ENCODE measurements at regions not wholly inside any gene's neighbourhood (a gene's known extent, or its start where the extent isn't known, plus 50 kb on each side); places are given as distances from the start of the nearest gene placed in this dataset.
"Not testable (repeated sequence)": the region's sequence is repeated elsewhere in the genome, so short reads cannot be mapped to it uniquely, and the experiment has no call there.

DNA sequence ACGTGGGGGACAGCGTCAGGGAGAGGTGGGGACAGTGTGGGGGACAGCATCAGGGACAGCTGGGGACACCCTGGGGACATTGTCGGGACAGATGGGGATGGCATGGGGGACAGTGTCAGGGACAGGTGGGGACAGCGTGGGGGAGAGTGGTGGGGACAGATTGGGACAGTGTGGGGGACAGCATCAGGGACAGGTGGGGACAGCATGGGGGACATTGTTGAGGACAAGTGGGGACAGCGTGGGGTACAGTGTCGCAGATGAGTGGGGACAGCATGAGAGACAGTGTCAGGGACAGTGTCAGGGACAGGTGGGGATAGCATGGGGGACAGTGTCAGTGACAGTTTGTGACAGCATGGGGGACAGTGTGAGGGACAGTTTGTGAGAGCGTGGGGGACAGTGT lies 240.9 kb downstream of the TMEM121 start:
- no peak overlapping the region for H3K27ac ChIP-seq
- no peak overlapping the region for H3K4me3 ChIP-seq
- no peaks in the 10 kb centered on the region for H3K27me3 ChIP-seq
- 85% methylated on average over 7 of the region's 7 CpGs for WGBS
- no peaks in the 10 kb centered on the region for H3K4me1 ChIP-seq
- TF ChIP-seq POLR2A (IDR thresholded peaks at IDR 0.05) = no peak
- TF ChIP-seq, protein P1, sequence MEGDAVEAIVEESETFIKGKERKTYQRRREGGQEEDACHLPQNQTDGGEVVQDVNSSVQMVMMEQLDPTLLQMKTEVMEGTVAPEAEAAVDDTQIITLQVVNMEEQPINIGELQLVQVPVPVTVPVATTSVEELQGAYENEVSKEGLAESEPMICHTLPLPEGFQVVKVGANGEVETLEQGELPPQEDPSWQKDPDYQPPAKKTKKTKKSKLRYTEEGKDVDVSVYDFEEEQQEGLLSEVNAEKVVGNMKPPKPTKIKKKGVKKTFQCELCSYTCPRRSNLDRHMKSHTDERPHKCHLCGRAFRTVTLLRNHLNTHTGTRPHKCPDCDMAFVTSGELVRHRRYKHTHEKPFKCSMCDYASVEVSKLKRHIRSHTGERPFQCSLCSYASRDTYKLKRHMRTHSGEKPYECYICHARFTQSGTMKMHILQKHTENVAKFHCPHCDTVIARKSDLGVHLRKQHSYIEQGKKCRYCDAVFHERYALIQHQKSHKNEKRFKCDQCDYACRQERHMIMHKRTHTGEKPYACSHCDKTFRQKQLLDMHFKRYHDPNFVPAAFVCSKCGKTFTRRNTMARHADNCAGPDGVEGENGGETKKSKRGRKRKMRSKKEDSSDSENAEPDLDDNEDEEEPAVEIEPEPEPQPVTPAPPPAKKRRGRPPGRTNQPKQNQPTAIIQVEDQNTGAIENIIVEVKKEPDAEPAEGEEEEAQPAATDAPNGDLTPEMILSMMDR (IDR thresholded peaks at IDR 0.05) = no peak
- TF ChIP-seq POLR2AphosphoS5 (IDR thresholded peaks at IDR 0.05) = no peak
- no peak for TF ChIP-seq EP300 (IDR thresholded peaks at IDR 0.05)
- no peaks in the 10 kb centered on the region for H3K36me3 ChIP-seq
- no peaks in the 10 kb centered on the region for H3K9me3 ChIP-seq
- peak in 1 of 2 donors; percentile 61 for DNase-seq (ENCODE audit: low spot score in 2 of 2)

DNA sequence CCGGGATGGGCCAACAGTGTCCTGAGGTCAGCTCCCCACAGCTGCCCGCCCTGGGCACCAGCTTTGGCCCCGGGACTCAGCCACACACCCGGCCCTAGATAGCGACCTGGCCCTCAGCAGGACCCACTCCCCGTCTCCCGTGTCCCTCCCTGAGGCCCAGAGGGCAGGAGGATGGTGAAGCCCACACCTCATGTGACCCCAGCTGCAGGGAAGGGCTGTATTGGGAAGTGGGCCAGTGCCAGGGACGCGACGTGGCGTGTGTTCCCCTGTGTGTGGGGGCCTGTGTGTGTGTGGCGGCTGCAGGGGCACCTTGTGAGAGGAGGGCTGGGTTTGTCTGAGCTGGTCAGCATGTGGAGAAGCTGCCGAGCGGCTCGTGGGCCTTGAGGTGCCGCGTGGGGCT lies 241.7 kb downstream of the TMEM121 start:
- not testable (repeated sequence) for H3K27me3 ChIP-seq; H3K36me3 ChIP-seq; H3K4me3 ChIP-seq; H3K9me3 ChIP-seq; H3K4me1 ChIP-seq; DNase-seq (ENCODE audit: low spot score in 2 of 2); H3K27ac ChIP-seq
- WGBS = no CpG with 5 or more reads among the region's 17 CpGs

DNA sequence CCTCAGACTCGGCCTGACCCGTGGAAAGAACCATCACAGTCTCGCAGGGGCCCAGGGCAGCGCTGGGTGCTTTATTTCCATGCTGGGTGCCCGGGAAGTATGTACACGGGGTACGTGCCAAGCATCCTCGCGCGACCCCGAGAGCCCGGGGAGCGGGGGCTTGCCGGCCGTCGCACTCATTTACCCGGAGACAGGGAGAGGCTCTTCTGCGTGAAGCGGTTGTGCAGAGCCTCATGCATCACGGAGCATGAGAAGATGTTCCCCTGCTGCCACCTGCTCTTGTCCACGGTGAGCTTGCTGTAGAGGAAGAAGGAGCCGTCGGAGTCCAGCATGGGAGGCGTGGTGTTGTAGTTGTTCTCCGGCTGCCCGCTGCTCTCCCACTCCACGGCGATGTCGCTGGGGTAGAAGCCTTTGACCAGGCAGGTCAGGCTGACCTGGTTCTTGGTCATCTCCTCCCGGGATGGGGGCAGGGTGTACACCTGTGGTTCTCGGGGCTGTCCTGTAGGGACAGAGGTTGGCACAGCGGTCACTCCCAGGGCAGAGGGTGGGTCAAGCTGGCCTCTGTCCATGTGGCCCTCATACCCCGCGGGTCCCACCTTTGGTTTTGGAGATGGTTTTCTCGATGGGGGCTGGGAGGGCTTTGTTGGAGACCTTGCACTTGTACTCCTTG lies 242.8 kb downstream of the TMEM121 start:
- H3K9me3 ChIP-seq, H3K27me3 ChIP-seq, H3K4me3 ChIP-seq, H3K27ac ChIP-seq, H3K36me3 ChIP-seq, H3K4me1 ChIP-seq: not testable (repeated sequence)
- peak in 1 of 2 donors; percentile 71 for DNase-seq (ENCODE audit: low spot score in 2 of 2)
- WGBS = 95% methylated on average over 21 of the region's 35 CpGs

DNA sequence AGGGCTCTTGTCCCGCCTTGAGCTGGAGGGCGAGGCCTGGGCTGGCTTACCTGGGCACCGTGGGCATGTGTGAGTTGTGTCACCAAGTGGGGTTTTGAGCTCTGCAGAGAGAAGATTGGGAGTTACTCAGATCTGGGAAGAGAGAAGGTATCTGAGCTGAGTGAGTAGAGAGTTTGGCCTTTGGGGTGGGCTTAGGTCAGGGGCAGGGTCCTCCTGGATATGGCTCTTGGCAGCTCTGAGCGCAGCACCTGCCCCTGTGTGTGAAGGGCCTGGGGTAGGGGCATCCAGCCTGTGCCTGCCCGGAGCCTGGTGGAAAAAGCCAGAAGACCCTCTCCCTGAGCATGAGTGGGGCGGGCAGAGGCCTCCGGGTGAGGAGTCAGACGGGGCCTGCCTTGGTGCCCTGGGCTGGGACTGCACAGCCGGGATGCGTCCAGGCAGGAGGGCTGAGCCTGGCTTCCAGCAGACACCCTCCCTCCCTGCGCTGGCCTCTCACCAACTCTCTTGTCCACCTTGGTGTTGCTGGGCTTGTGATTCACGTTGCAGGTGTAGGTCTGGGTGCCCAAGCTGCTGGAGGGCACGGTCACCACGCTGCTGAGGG lies 244.3 kb downstream of the TMEM121 start:
- H3K9me3 ChIP-seq, H3K36me3 ChIP-seq, H3K4me1 ChIP-seq, H3K27me3 ChIP-seq, H3K27ac ChIP-seq, H3K4me3 ChIP-seq: not testable (repeated sequence)
- WGBS = 75% methylated on average over 9 of the region's 14 CpGs
- peak in 1 of 2 donors; percentile 69 for DNase-seq (ENCODE audit: low spot score in 2 of 2)

DNA sequence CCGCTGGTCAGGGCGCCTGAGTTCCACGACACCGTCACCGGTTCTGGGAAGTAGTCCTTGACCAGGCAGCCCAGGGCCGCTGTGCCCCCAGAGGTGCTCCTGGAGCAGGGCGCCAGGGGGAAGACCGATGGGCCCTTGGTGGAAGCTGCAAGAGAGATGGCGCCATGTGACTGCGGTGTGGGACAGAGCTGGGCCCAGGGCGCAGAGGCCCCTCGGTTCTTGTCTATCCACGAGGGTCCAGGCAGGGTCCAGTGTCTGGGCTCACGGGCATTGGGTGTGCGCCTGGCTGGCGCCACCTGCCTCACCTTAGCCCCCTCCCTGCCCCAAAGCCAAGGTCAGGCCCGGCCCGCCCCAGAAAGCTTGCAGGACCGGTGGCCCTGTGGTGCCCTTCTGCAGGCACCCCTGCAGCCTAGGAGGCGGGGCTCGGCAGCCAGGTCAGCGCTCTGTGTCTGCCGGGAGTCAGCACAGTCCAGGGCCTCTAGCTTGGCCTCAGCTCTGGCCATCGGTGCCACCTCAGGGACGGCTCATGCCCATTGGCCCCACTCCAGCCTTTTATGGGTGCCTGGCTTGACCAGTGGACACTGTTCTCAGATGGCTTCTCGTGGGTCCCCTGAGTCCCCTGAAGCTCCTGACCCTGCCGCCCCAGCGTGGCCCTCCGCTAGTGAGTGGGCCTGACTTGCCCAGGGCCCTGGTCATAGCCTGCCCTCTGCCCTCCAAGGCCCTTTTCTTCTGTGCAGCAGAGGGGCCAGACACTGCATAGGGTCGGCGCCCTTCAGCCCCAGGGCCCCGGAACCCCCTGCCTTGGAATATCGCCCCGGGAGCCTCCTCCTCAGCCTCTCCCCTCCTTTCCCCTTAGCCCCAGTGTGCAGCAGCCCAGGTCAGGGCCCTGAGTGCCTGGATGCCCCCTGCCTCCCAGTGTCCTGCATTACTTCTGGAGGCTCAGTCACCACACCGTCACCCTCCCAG lies 245.2 kb downstream of the TMEM121 start:
- H3K36me3 ChIP-seq, H3K4me3 ChIP-seq, H3K9me3 ChIP-seq, H3K4me1 ChIP-seq, H3K27me3 ChIP-seq, H3K27ac ChIP-seq: not testable (repeated sequence)
- peak in 1 of 2 donors; percentile 80 for DNase-seq (ENCODE audit: low spot score in 2 of 2)
- WGBS = 92% methylated on average over 7 of the region's 35 CpGs

DNA sequence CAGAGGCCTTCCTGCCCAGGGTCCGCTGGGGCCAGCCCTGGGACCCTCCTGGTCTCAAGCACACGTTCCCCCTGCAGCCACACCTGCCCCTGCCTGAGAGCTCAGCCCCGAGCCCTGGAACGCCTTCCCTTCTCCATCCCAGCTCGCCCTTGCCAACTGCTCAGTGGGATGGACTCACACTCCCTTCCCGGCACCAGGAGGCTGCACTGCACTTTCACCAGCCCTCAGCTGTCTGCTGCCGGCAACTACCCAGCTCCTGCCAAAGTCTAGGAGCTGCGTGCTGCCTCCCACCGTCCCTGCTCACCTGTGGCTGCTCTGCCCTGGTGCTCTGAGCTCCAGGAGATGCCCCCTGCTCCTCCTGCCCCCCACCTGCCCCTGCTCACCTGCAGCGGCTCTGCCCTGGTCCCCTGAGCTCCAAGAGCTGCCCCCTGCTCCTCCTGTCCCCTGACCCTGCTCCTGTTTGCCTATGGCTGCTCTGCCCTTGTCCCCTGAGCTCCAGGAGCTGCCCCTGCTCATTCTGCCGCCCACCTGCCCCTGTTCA lies 246.4 kb downstream of the TMEM121 start:
- H3K4me3 ChIP-seq; H3K4me1 ChIP-seq; H3K27ac ChIP-seq; H3K27me3 ChIP-seq; H3K9me3 ChIP-seq; DNase-seq (ENCODE audit: low spot score in 2 of 2); H3K36me3 ChIP-seq: not testable (repeated sequence)
- whole genome bisulfite sequencing = 77% methylated on average over 6 of the region's 11 CpGs

DNA sequence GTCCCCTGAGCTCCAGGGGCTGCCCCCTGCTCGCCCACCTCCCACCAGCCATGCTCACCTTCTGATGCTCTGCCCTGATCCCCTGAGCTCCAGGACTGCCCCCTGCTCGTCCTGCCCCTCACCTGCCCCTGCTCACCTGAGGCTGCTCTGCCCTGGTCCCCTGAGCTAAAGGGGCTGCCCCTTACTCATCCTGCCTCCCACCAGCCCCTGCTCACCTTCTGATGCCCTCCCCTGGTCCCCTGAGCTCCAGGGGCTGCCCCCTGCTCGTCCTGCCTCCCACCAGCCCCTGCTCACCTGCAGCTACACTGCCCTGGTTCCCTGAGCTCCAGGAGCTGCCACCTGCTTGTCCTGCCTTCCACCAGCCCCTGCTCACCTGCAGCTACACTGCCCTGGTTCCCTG lies 247.2 kb downstream of the TMEM121 start:
- H3K4me3 ChIP-seq = no peak overlapping the region
- H3K9me3 ChIP-seq = peaks cover 10% of the 10 kb centered on the region
- WGBS = 31% methylated on average over 3 of the region's 3 CpGs
- H3K27me3 ChIP-seq = no peaks in the 10 kb centered on the region
- no peaks in the 10 kb centered on the region for H3K36me3 ChIP-seq
- TF ChIP-seq EP300 (IDR thresholded peaks at IDR 0.05) (no peak), POLR2AphosphoS5 (IDR thresholded peaks at IDR 0.05) (no peak), POLR2A (IDR thresholded peaks at IDR 0.05) (no peak)
- TF ChIP-seq, protein P1 (IDR thresholded peaks at IDR 0.05) = no peak
- no peaks in the 10 kb centered on the region for H3K4me1 ChIP-seq
- DNase-seq (ENCODE audit: low spot score in 2 of 2) = no peak
- H3K27ac ChIP-seq = no peak overlapping the region
